Transverse colon (tissue), 4 donors: ENCODE measurements at regions not wholly inside any gene's neighbourhood (a gene's known extent, or its start where the extent isn't known, plus 50 kb on each side); places are given as distances from the start of the nearest gene placed in this dataset.

Experiments
- DNase-seq: peaks from one replicate; pipeline ENCODE4 v3.0.0-alpha.2; 2019
- H3K27ac ChIP-seq, 4 donors: fragments of 200-600 bp; sonication (generic); 2 replicates each; pipeline ENCODE4 v1.5.1; 2016 to 2018; ENCODE audit warnings: inconsistent platforms in 4 of 4
- H3K27me3 ChIP-seq: fragments of 200-600 bp; sonication (generic); 2 replicates; pipeline ENCODE4 v1.5.1; 2017; ENCODE audit warnings: inconsistent platforms
- H3K36me3 ChIP-seq, 4 donors: fragments of 200-600 bp; sonication (generic); 2 replicates each; pipeline ENCODE4 v1.5.1; 2017 to 2019; ENCODE audit warnings: inconsistent platforms in 4 of 4
- H3K4me1 ChIP-seq, 4 donors: fragments of 200-600 bp; sonication (generic); 2 replicates each; pipeline ENCODE4 v1.5.1; 2017 to 2020; ENCODE audit warnings: inconsistent platforms in 4 of 4
- H3K4me3 ChIP-seq, 4 donors: fragments of 200-600 bp; sonication (generic); 1 replicate in 1 of 4; 2 replicates in 3 of 4; pipeline versions ENCODE4 v1.5.1 to v1.6.1; 2017 to 2019; ENCODE audit warnings: inconsistent platforms in 4 of 4
- H3K9me3 ChIP-seq, 2 donors: fragments of 200-600 bp; sonication (generic); 2 replicates each; pipeline ENCODE4 v1.5.1; 2017 to 2019; ENCODE audit warnings: inconsistent platforms in 2 of 2
- EP300 ChIP-seq: sonication (generic); formaldehyde crosslinking; IDR thresholded peaks from one replicate; pipeline ENCODE4 v1.6.1; 2017; ENCODE audit warnings: antibody characterized with exemption, low read depth
- POLR2A ChIP-seq: fragments of 450-650 bp; IDR thresholded peaks from one replicate; pipeline ENCODE4 v1.6.1; 2016; ENCODE audit warnings: antibody characterized with exemption, mild to moderate bottlenecking, moderate library complexity
- POLR2AphosphoS5 ChIP-seq, 3 donors: sonication (generic); formaldehyde crosslinking; IDR thresholded peaks; one replicate each; pipeline ENCODE4 v1.6.1; 2016; ENCODE audit warnings: antibody characterized with exemption in 3 of 3
- WGBS, 2 donors: methylation state at CpG; one replicate each; pipeline ENCODE4 v1.1.5; 2018; ENCODE audit warnings: low coverage in 1 of 2; 5-methylcytosine and 5-hydroxymethylcytosine counted together
- in situ Hi-C, 4 donors: fragments of 200-750 bp; cut with MboI; loops; one replicate each; pipeline versions ENCODE4 v1.15.0 to v1.15.1; 2017; ENCODE audit warnings: low sequenced_read_pairs in 3 of 4, low pct_ligation_motif_present in 1 of 4, low pct_unique_long_range_greater_than_20kb in 1 of 4
- intact Hi-C: fragments of 100-400 bp; cut with DNase I; formaldehyde crosslinking; loops from one replicate; pipeline ENCODE4 v1.15.1; 2023; ENCODE audit warnings: low total_unique reads
- TF ChIP-seq, protein P1 (sequence below), 5 experiments: fragments of 200-600 bp in 3 of 5; fragments of 450-650 bp in 2 of 5; sonication (generic) in 3 of 5; IDR thresholded peaks; 1 replicate in 2 of 5; 2 replicates in 3 of 5; pipeline ENCODE4 v1.5.1; 2016 to 2017; ENCODE audit warnings: antibody characterized with exemption in 5 of 5, inconsistent platforms in 3 of 5, mild to moderate bottlenecking in 2 of 5, moderate library complexity in 1 of 5

DNA sequence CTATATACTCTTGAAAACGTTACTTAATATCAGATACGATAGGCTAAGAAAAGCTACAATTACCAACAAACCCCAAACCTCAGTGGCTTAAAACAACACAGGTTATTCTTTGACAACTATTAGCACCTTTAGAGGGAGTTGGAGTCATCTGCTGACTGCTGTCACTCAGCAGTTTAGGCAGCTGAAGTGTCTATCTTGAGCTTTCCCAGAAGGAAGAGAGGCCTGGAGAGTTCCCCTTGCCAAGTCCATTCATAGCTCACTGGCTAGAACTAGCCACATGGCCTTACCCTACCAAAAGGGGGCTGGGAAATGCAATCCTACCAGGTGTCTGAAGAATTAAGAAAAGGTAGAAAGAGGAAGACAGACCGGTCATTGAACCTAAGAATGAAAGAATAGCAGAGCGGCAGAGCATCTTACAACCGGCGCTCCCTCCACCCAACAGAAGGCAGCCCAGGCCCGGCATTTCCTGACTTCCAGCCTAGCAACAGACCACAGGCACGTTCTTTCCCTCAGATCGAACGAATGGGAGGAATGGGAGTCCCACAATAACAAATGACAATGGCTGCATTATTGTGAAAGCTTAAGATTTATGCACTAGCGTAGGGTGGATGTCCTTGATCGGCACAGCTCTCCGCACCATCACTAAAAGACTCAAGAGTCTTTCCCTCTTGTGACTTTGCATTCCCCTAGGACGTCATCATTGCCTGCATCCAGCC lies 211.2 kb upstream of the CTAGE1 start:
- Histone ChIP-seq H3K4me1 (peaks cover 0 to 6% (median 0%) of the 10 kb centered on the region in 4 donors), H3K27me3 (no peaks in the 10 kb centered on the region), H3K9me3 (no peaks in the 10 kb centered on the region), H3K27ac (no peak overlapping the region), H3K36me3 (no peaks in the 10 kb centered on the region), H3K4me3 (no peak overlapping the region)
- no peak for DNase-seq
- intact Hi-C loops, result no loop called here
- in situ Hi-C loops, result loop anchor here in 1 of 4 donors (10.0 kb wide), 1 partner anchor 56 kb away; no protein-coding TSS in a partner anchor
- WGBS, 2 donors, result 75 to 79% methylated on average over 6 to 14 of the region's 14 CpGs
- no peak for TF ChIP-seq EP300
- no peak for TF ChIP-seq POLR2A
- no peak for TF ChIP-seq POLR2AphosphoS5 (IDR thresholded peaks at IDR 0.05)
- TF ChIP-seq, protein P1, sequence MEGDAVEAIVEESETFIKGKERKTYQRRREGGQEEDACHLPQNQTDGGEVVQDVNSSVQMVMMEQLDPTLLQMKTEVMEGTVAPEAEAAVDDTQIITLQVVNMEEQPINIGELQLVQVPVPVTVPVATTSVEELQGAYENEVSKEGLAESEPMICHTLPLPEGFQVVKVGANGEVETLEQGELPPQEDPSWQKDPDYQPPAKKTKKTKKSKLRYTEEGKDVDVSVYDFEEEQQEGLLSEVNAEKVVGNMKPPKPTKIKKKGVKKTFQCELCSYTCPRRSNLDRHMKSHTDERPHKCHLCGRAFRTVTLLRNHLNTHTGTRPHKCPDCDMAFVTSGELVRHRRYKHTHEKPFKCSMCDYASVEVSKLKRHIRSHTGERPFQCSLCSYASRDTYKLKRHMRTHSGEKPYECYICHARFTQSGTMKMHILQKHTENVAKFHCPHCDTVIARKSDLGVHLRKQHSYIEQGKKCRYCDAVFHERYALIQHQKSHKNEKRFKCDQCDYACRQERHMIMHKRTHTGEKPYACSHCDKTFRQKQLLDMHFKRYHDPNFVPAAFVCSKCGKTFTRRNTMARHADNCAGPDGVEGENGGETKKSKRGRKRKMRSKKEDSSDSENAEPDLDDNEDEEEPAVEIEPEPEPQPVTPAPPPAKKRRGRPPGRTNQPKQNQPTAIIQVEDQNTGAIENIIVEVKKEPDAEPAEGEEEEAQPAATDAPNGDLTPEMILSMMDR (IDR thresholded peaks at IDR 0.05), result no peak

DNA sequence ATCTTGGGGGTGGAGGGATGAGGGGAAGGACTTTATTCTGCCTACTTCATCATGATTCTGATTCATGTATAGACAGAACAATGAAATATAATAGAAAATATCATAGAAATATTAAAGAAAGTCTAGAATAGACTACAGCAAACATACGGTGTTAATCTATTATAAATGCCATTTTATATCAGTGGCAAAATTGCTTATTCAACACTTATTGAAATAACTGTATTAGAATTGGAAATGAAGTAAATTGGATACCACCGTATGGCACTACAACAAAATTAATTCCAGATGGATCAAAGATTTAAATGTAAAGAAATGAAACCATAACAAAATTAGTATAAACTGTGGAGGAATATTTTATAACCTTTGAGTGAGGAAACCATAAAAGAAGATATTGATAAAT lies 213.3 kb upstream of the CTAGE1 start:
- WGBS, 2 donors, result 79 to 88% methylated on average over 2 of the region's 2 CpGs

DNA sequence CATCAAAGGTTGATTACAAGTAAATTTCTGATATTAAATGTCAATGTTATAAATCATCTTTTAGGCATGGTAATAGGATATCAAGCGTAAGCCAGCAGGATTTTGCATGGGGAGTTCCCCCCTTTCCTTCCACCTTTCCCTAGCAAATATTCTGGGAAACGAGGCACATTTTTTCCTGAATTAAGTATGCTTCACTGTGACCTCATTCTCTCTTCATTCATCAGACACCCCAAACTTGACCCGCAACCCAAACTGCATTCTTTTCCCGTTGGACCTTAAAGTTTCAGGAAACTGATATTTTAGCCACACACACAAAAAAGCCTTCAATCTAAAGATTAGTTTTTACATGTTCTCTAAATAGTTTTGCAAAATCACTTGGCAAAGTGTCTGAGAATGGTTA lies 214.5 kb upstream of the CTAGE1 start:
- no peaks in the 10 kb centered on the region for H3K9me3 ChIP-seq
- TF ChIP-seq POLR2A, result no peak
- no peak for TF ChIP-seq EP300
- no peak for TF ChIP-seq POLR2AphosphoS5 (IDR thresholded peaks at IDR 0.05)
- TF ChIP-seq, protein P1 (IDR thresholded peaks at IDR 0.05), result no peak
- no peaks in the 10 kb centered on the region for H3K4me1 ChIP-seq
- no peaks in the 10 kb centered on the region for H3K36me3 ChIP-seq
- WGBS, 2 donors, result 73 to 81% methylated on average over 4 of the region's 4 CpGs
- in situ Hi-C loops, result no loop called here
- DNase-seq, result no peak
- no peak overlapping the region for H3K4me3 ChIP-seq
- H3K27ac ChIP-seq, result no peak overlapping the region
- no peaks in the 10 kb centered on the region for H3K27me3 ChIP-seq
- intact Hi-C loops, result no loop called here

More for the DNA sequence above, 213.3 kb upstream of the CTAGE1 start:
- no peak for DNase-seq
- in situ Hi-C loops, result no loop called here
- Histone ChIP-seq H3K27me3 (no peaks in the 10 kb centered on the region), H3K4me1 (no peaks in the 10 kb centered on the region), H3K27ac (no peak overlapping the region), H3K4me3 (no peak overlapping the region), H3K9me3 (no peaks in the 10 kb centered on the region), H3K36me3 (no peaks in the 10 kb centered on the region)
- intact Hi-C loops, result no loop called here
- TF ChIP-seq, protein P1 (IDR thresholded peaks at IDR 0.05), result no peak

DNA sequence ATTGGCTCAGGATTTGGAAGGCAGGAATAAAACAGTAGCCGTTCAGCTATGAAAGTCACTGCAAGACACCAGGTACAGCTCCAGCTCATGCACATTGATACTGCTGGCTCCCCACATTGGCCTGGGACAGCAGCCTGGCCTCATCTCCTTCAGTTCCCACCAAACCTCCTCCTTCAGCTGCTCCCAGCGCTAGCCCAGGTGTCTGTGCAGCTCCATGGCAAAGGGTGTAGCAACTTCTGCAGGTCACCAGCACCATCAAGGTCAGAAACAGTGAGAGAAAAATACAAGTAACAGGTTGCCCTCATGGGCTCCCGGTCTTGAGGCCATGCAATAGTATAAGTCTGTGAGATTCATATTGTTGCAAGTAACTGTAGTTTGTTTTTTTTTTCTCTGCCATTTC lies 216.7 kb upstream of the CTAGE1 start:
- Histone ChIP-seq H3K36me3 (no peaks in the 10 kb centered on the region), H3K4me3 (no peak overlapping the region), H3K27me3 (no peaks in the 10 kb centered on the region), H3K9me3 (no peaks in the 10 kb centered on the region), H3K27ac (no peak overlapping the region), H3K4me1 (no peaks in the 10 kb centered on the region)
- WGBS, 2 donors, result 84 to 90% methylated on average over 3 of the region's 3 CpGs
- no peak for DNase-seq
- TF ChIP-seq, protein P1 (IDR thresholded peaks at IDR 0.05), result no peak
- TF ChIP-seq POLR2A (no peak), POLR2AphosphoS5 (IDR thresholded peaks at IDR 0.05) (no peak), EP300 (no peak)
- intact Hi-C loops, result no loop called here
- in situ Hi-C loops, result no loop called here
